HG02588 (cell line): ENCODE measurements at regions not wholly inside any gene's neighbourhood (a gene's known extent, or its start where the extent isn't known, plus 50 kb on each side); places are given as distances from the start of the nearest gene placed in this dataset.

Experiments
- ATAC-seq: cut with Tn5 transposase; IDR thresholded peaks from one replicate; pipeline ENCODE4 v1.9.1; 2021; ENCODE audit warnings: mild to moderate bottlenecking, moderate library complexity; ENCODE audit not compliant: unreplicated experiment

DNA sequence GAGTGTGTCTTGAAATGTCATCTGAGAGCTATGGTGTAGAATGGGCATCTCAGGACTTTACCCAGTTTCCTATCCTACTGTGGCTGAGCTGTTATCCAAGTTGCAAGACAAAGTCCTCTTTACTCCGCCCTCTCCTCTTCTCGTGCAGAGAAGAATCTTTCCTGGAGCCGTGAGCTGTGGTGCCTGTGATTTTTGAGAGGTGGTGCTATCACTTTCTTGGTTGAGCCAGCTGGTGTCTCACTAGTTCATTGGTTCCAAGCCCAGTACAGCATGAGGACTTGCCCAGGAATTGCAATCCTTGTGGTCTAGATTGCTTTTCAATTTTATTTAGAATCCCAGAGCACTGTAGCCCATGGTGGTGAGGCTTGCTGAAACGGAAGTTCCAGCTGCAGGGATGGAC lies 2300.3 kb downstream of the MAT2B start:
- no peak for ATAC-seq

DNA sequence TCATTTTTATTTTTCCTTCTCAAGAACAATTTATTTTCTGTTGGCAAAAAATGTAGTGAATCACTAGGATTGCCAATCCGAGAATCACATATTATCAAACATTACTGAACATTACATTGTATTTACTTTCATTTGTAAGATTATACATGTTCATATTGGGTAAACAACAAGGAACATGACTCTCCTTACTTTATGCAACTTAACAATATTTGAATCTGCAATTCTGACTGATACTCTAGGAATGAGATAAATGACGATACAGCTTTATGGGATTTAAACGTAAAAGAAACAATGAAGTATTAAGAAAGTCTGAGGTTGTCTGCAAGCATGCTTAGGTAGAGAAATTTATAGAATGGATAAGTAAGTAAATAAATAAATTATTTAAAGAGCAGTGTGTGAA lies 2302.9 kb downstream of the MAT2B start:
- no peak for ATAC-seq

- no peak for ATAC-seq
These were observed 2304.5 kb downstream of the MAT2B start for GRCh38 chr5:165809914-165810313.

DNA sequence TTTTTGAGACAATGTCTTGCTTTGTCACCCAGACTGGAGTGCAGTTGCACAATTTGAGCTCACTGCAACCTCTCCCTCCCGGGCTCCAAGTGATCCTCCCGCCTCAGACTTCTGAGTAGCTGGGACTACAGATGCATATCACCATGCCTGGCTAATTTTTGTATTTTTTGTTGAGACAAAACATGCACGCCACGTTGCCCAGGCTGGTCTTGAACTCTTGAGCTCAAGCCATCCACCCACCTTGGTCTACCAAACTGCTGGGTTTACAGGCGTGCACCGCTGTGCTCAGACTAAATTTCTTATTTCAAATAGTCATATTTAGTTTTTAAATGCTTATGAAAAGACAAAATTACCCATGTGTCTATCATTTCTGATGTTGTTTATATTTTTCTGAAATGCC lies 2324.1 kb downstream of the MAT2B start:
- no peak for ATAC-seq

DNA sequence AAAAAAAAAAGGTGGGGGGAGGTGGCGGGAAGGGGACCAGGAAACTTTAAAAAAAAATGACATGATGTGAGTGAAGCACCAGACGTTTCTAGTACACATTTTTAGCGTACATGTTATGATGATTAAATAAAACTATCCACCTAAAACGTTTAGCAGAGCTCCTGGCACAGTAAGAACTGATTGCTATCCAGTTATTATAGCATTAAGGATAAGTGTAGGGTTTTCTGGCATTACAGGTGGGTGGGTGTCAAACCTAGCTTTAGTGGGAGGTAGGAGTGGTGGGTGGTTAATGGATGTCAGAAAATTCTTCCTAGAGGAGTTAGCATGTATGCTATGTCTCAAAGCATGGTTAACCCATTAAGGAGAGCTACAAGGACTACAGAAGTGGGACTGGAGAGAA lies 2329.5 kb downstream of the MAT2B start:
- ATAC-seq = no peak

- ATAC-seq = no peak
These were observed 2330.6 kb downstream of the MAT2B start for GRCh38 chr5:165836046-165836445.

GRCh38 chr5:165837286-165837685 lies 2331.9 kb downstream of the MAT2B start:
- ATAC-seq = no peak

DNA sequence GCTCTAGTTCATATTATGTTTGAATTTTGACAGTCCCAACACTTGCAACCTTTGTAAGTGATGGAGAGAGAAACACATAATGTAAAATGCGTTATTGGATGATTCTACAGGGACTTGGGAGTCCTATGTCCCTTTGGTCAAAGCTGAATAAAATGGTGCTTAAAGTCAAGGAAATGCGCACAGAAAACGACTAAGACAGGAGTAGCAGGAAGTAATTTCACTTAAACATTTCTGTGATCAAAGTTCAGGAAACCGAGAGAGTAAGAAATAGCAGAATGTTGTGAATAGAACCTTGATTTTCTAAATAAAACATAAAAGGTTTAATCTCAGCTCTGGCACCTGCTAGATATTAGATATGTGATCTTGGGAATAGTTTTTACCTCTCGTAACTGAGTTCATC lies 2339.2 kb downstream of the MAT2B start:
- ATAC-seq = no peak

DNA sequence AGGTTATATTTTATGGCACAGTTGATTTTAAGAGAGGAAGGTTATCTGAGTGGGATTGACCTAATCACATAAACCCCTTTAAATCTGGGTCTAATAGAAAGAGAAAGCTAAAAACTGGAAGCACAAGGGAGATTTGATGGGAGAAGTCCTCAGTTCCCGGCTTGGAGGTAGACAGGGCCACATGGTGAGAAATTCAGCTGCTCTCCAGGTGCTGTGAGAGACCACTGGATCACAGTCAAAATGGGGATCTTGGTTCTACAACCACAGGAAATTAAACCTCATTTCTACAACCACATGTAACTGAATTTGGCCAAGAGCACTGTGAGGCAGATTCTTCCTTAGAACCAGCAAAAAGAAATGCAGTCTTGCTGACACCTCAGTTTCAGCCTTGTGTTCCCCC lies 2352.7 kb downstream of the MAT2B start:
- ATAC-seq = no peak

- ATAC-seq = no peak
These were observed 2353.8 kb downstream of the MAT2B start for GRCh38 chr5:165859251-165859650.

DNA sequence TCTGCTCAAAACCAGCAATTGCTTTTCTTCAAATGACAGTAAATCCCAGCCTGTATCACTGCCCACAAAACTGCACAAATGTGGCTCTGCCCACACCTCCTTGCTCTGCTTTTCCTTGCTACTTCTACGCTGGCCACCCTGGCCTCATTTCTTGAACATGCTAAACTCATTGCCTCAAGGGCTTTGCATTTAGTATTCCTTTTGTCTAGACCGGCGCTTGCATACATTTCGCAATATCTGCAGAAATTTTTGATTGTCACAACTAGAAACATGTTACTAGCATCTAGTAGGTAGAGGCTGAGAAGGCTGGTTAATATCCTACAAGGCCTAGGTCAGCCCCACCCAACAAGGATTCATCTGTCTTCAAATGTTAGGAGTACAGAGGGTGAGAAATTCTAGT lies 2357.8 kb downstream of the MAT2B start:
- ATAC-seq = no peak

DNA sequence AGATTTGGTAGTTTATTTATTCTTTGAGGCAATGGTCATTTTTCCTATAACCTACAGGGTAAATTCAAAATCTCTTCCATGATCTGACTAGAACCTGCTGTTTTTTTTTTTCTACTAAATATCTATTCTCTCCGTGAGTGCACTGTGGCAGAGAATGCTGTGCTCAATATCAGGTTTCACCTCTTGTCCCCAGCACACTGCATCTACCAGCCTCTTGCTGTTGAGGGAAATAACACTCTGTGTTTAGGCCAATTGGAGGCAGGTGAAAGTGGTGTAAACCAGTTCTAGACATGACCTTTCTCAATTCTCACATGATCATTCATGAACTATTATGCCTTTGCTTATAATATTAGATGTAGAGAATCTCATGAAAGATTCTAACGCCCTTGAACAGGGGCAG lies 2365.9 kb downstream of the MAT2B start:
- no peak for ATAC-seq

GRCh38 chr5:165874851-165875250 lies 2369.4 kb downstream of the MAT2B start:
- ATAC-seq = no peak

DNA sequence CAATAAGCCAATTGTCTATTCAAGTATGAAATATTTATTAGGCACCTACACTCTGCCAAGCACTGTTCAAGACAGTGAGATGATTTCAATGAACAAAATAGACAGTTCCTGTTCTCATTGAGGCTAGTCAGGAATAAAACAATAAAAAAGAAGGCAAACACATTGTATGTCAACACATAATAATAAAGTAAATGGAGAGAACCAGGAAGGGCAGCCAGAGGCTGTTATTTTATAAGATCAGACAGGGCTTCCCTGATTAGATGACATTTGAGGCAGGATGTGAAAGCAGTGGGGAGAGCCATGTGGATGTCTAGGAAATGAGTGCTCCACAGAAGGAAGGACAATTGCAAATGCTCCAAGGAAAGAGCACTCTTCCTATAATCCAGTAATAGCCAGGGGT lies 2371.1 kb downstream of the MAT2B start:
- no peak for ATAC-seq

- ATAC-seq = no peak
These were observed 2372.1 kb downstream of the MAT2B start for GRCh38 chr5:165877475-165877874.

- ATAC-seq = no peak
These were observed 2375.8 kb downstream of the MAT2B start for GRCh38 chr5:165881259-165881658.

GRCh38 chr5:165882099-165882498 lies 2376.7 kb downstream of the MAT2B start:
- no peak for ATAC-seq

GRCh38 chr5:165885623-165886350 lies 2380.4 kb downstream of the MAT2B start:
- ATAC-seq = no peak

GRCh38 chr5:165887147-165887546 lies 2381.7 kb downstream of the MAT2B start:
- no peak for ATAC-seq

- ATAC-seq = no peak
These were observed 2387.0 kb downstream of the MAT2B start for GRCh38 chr5:165892383-165892782.

DNA sequence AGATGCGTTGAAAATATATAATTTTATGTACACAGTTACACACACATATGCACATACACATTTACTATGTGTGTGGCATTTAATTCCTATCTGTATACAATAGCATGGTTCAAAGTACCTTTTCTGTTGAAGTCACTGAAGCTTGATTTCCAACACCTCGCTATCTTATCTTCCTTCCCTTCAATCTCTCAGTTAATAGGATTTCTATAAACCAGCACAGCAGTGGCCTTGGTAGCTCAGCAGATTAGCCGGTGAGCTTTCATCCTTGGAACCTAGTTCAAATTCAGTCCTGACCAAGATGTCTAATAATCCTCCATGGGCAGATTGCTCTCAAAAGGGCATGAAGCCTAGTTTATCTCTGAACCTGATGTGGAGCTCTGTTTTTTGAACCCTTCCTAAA lies 2389.5 kb downstream of the MAT2B start:
- ATAC-seq = no peak

DNA sequence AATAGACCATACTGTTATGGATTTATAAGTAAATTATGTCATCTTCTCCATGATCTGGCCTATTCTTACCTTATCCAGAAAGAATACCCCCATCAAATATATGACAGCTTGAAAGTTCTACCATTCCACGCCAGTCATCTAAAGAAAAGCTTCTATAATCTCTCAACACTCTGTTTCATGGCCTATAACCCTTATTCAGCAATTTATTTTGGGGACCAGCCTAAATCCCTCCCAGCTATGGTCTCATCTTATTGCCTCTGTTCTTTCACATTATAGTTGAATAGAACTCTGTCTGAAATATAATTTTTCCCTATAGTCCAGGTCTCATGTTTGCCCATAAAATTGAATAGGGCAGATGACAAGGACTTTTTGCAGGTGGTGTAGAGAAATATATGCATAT lies 2387.6 kb upstream of the WWC1 start:
- ATAC-seq = no peak

- ATAC-seq = no peak
These were observed 2384.6 kb upstream of the WWC1 start for GRCh38 chr5:165906871-165907270.
